ENCODE measurements at regions not wholly inside any gene's neighbourhood (a gene's known extent, or its start where the extent isn't known, plus 50 kb on each side); places are given as distances from the start of the nearest gene placed in this dataset.

DNA sequence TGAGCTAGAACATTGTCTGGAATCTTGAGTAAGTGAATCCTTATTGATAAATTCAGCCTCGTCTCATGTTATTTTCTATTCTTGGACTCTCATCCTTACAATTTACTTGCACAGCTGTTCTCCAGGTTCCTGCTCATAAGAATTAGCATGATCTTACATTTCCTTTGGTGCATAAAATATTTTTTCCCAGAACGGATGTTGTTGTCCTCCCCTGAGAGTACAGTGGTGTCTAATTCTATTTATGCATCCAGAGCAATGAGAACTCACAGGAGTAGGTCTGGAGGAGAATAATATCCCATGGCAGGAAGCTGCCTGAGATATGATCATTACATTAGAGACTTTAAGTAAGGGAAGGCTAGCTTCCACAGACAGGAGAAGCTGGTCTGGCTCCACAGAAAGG, 178.4 kb upstream of the MAST4 start:
- no peak for DNase-seq (ENCODE audit: low read depth)
- TF ChIP-seq, protein P1, sequence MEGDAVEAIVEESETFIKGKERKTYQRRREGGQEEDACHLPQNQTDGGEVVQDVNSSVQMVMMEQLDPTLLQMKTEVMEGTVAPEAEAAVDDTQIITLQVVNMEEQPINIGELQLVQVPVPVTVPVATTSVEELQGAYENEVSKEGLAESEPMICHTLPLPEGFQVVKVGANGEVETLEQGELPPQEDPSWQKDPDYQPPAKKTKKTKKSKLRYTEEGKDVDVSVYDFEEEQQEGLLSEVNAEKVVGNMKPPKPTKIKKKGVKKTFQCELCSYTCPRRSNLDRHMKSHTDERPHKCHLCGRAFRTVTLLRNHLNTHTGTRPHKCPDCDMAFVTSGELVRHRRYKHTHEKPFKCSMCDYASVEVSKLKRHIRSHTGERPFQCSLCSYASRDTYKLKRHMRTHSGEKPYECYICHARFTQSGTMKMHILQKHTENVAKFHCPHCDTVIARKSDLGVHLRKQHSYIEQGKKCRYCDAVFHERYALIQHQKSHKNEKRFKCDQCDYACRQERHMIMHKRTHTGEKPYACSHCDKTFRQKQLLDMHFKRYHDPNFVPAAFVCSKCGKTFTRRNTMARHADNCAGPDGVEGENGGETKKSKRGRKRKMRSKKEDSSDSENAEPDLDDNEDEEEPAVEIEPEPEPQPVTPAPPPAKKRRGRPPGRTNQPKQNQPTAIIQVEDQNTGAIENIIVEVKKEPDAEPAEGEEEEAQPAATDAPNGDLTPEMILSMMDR (conservative IDR thresholded peaks at IDR 0.05; ENCODE audit: low read depth, low read length): no peak
- no peak overlapping the region for H3K4me3 ChIP-seq (ENCODE audit: low read length)

DNA sequence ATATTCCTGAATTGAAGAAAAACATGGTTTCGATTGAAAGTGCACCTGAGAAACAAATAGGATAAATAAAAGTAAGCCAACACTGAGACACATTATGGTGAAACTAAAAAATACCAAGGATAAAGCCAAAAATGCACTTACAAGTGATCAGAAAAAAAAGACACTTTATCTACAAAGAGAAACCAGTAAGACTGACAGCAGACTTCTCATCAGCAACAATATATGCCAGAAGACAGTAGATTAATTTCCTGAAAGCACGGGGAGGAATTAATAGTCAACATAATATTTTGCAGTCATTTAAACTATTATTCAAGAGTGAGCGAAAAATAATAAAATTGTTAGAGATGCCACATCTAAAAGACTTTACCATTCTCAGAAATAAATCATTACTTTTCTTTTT, 172.7 kb upstream of the MAST4 start:
- no peak for DNase-seq (ENCODE audit: low read depth)
- H3K4me3 ChIP-seq (ENCODE audit: low read length): no peak overlapping the region
- TF ChIP-seq, protein P1 (conservative IDR thresholded peaks at IDR 0.05; ENCODE audit: low read depth, low read length): no peak

DNA sequence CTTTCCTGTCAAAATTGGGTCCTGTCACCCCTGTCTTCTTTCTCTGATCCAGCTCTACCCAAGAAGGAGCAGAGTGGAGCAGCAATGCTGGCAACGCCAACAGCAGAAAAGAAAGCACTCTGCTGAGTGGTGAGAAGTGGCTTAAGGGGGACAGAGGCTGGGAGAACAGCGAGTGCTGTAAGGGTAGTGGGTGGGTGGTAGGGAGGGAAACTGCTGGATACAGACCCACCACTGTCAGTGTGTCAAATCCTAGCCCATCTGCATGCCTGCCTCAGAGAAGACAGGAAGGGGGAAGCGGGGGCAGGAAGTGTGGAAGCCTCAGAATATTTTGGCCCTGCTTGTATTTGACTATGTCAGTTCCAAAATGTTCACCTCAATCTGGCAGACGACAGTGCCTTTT, 170.4 kb upstream of the MAST4 start:
- H3K4me3 ChIP-seq (ENCODE audit: low read length): no peak overlapping the region
- TF ChIP-seq, protein P1 (conservative IDR thresholded peaks at IDR 0.05; ENCODE audit: low read depth, low read length): no peak
- no peak for DNase-seq (ENCODE audit: low read depth)

DNA sequence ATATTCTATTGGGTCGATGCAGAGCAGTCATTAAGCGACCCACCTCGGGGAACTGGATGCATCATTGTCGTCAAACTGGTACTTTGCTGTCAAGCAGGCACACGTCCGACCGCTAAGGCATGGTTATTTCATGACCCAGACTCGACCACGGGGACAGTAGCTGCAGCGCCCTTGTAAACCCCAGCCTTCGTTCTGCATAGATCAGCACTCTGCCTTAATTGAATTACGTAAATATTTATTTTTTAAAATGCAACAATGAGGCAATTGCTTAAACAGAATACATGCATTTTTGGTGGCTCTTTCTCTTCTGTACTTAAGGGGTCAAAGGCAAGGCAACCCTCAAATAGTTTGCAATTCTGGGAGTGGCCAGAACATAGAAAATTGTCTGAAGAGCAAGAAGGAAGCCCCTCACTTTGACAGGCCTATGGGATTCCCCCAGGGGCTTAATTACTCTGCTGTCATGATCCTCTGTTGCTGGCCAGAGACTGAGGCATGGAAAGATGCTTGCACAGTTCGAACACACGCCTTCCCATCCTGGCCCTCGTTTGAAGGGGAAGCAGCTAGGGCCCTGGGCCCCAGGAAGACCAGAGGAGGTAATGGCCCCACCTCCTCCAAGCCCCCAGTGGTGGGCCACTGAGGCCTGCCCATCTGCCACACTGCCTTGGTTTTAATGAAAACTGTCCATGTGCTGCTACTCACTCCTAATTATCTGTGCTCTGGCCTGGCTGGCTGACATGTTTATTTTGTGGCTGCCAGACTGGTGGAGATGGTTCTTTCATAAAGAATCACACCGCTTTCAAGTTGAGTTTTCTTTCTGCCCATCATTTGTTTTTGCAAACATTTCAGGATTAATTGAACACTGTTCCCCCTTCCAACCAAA, 169.7 kb upstream of the MAST4 start:
- TF ChIP-seq, protein P1 (conservative IDR thresholded peaks at IDR 0.05; ENCODE audit: low read depth, low read length): no peak
- no peak overlapping the region for H3K4me3 ChIP-seq (ENCODE audit: low read length)
- no peak for DNase-seq (ENCODE audit: low read depth)

DNA sequence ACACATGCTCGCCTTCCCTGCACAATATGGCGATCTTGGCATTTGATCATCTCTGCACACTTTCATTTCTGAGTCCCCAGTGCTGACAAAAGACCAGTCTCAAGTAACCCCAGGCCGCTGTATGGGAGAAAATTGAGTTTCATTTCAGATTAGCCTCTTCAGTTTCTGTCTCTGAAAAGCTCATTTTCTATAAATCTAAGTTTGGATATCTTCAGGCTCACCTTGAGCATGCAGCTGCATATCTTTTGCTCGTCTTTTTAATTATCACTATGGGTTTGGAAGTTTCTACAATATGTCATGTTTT, 169.1 kb upstream of the MAST4 start:
- TF ChIP-seq, protein P1 (conservative IDR thresholded peaks at IDR 0.05; ENCODE audit: low read depth, low read length): no peak
- no peak overlapping the region for H3K4me3 ChIP-seq (ENCODE audit: low read length)
- DNase-seq (ENCODE audit: low read depth): no peak

DNA sequence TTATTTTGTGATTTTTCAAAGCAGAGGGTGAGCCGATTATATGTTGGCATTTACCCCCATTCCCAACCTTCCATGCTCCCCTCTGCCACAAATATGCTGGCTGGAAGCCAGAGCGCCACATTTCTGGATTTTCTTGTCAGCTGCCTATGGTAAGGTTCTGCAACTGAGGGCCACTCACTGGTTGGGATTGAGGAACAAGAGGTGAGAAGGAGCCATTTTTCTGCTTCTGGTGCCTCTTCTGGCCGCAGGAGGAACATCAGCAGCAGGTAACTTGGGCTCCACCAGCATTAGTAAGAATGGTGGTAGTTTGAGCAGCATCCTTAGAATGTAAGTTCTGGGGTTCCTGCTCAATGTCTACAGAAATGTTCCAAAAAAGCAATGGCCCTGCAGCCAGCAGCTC, 159.5 kb upstream of the MAST4 start:
- TF ChIP-seq, protein P1 (conservative IDR thresholded peaks at IDR 0.05; ENCODE audit: low read depth, low read length): peak; percentile 31
- no peak for DNase-seq (ENCODE audit: low read depth)
- no peak overlapping the region for H3K4me3 ChIP-seq (ENCODE audit: low read length)

DNA sequence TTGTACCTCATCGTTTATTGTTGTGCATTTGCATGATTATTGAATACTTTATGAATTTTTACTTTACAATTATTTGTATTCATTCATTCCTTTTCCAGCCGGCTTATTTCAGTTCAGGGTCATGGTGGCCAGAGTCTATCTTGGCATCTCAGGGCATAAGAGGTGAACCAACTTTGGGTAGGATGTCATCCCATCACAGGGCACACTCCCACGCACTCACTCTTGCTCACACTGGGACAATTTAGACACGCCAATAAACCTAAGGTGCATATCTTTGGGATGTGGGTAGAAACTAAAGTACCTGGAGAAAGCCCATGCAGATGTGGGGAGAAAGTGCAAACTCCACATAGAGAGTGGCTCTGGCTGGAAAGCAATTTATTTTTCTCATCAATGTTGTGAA, 158.1 kb upstream of the MAST4 start:
- no peak overlapping the region for H3K4me3 ChIP-seq (ENCODE audit: low read length)
- TF ChIP-seq, protein P1 (conservative IDR thresholded peaks at IDR 0.05; ENCODE audit: low read depth, low read length): no peak
- no peak for DNase-seq (ENCODE audit: low read depth)

All from retinal pigment epithelial cell (primary cell).